SK-N-SH treated with all-trans-retinoic acid at 6 μM for 48 hours (cell line): ENCODE measurements at regions not wholly inside any gene's neighbourhood (a gene's known extent, or its start where the extent isn't known, plus 50 kb on each side); places are given as distances from the start of the nearest gene placed in this dataset.

Experiments
- ARNTL ChIP-seq: fragments of 450-650 bp; formaldehyde crosslinking; IDR thresholded peaks from 2 replicates; pipeline ENCODE4 v1.5.0; 2020; ENCODE audit warnings: low read depth, mild to moderate bottlenecking, moderate library complexity, borderline replicate concordance
- CSDC2 ChIP-seq: fragments of 250-450 bp; sonication (Bioruptor Pico); IDR thresholded peaks from 2 replicates; pipeline ENCODE4 v1.5.0; 2020; ENCODE audit warnings: mild to moderate bottlenecking, moderate library complexity
- ESRRG ChIP-seq: fragments of 250-450 bp; sonication (Bioruptor Pico); IDR thresholded peaks from 2 replicates; pipeline ENCODE4 v1.6.1; 2021; ENCODE audit warnings: mild to moderate bottlenecking
- RARB ChIP-seq: fragments of 250-450 bp; sonication (Bioruptor Pico); IDR thresholded peaks from 2 replicates; pipeline ENCODE4 v1.8.0; 2021; ENCODE audit warnings: mild to moderate bottlenecking, moderate library complexity
- TCF4 ChIP-seq: fragments of 250-450 bp; sonication (Bioruptor Pico); IDR thresholded peaks from 2 replicates; pipeline ENCODE4 v1.8.0; 2021; ENCODE audit warnings: mild to moderate bottlenecking, moderate library complexity, borderline replicate concordance
- ZFP30 ChIP-seq: fragments of 450-650 bp; formaldehyde crosslinking; IDR thresholded peaks from 2 replicates; pipeline ENCODE4 v1.5.0; 2022; ENCODE audit warnings: mild to moderate bottlenecking, moderate library complexity
- ZNF70 ChIP-seq: fragments of 450-650 bp; formaldehyde crosslinking; IDR thresholded peaks from 2 replicates; pipeline ENCODE4 v1.5.0; 2020; ENCODE audit warnings: mild to moderate bottlenecking, moderate library complexity
- ZNF8 ChIP-seq: fragments of 450-650 bp; formaldehyde crosslinking; IDR thresholded peaks from 2 replicates; pipeline ENCODE4 v1.5.0; 2020; ENCODE audit warnings: mild to moderate bottlenecking, moderate library complexity
- TF ChIP-seq, protein P1 (sequence below): fragments of 250-450 bp; sonication (Bioruptor Pico); IDR thresholded peaks from 2 replicates; pipeline ENCODE4 v1.5.0; 2020; ENCODE audit warnings: mild to moderate bottlenecking, moderate library complexity
- TF ChIP-seq, protein P2 (sequence below): fragments of 250-450 bp; sonication (Bioruptor Pico); IDR thresholded peaks from 2 replicates; pipeline ENCODE4 v1.5.1; 2021; ENCODE audit warnings: mild to moderate bottlenecking, moderate library complexity

DNA sequence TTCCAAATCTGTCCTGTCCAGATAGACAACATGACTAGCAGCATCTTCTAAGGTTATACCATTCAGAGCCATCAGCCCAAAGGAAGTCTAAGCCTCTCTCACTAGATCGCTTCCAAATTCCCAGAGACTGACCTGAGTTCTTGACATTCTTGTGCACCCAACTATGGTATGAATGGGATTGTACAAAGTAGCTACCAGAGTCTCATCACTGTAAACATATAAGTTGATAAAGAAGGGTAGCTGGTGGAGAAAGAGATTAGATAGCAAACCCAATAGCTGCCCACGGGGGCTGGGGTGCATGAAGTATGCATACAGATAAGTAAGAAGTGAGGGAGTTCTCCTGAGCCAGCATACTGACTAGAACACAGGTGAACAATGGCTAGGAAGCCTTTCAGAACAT is 180.0 kb downstream of the PLPP3 start:
- TF ChIP-seq, protein P1, sequence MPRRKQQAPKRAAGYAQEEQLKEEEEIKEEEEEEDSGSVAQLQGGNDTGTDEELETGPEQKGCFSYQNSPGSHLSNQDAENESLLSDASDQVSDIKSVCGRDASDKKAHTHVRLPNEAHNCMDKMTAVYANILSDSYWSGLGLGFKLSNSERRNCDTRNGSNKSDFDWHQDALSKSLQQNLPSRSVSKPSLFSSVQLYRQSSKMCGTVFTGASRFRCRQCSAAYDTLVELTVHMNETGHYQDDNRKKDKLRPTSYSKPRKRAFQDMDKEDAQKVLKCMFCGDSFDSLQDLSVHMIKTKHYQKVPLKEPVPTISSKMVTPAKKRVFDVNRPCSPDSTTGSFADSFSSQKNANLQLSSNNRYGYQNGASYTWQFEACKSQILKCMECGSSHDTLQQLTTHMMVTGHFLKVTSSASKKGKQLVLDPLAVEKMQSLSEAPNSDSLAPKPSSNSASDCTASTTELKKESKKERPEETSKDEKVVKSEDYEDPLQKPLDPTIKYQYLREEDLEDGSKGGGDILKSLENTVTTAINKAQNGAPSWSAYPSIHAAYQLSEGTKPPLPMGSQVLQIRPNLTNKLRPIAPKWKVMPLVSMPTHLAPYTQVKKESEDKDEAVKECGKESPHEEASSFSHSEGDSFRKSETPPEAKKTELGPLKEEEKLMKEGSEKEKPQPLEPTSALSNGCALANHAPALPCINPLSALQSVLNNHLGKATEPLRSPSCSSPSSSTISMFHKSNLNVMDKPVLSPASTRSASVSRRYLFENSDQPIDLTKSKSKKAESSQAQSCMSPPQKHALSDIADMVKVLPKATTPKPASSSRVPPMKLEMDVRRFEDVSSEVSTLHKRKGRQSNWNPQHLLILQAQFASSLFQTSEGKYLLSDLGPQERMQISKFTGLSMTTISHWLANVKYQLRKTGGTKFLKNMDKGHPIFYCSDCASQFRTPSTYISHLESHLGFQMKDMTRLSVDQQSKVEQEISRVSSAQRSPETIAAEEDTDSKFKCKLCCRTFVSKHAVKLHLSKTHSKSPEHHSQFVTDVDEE (CRISPR knock-in tag) = no peak
- TF ChIP-seq RARB (CRISPR knock-in tag) = no peak
- TF ChIP-seq ARNTL (CRISPR knock-in tag) = no peak
- TF ChIP-seq ZFP30 (CRISPR knock-in tag) = no peak
- no peak for TF ChIP-seq ZNF8 (CRISPR knock-in tag)
- TF ChIP-seq CSDC2 = no peak
- TF ChIP-seq, protein P2, sequence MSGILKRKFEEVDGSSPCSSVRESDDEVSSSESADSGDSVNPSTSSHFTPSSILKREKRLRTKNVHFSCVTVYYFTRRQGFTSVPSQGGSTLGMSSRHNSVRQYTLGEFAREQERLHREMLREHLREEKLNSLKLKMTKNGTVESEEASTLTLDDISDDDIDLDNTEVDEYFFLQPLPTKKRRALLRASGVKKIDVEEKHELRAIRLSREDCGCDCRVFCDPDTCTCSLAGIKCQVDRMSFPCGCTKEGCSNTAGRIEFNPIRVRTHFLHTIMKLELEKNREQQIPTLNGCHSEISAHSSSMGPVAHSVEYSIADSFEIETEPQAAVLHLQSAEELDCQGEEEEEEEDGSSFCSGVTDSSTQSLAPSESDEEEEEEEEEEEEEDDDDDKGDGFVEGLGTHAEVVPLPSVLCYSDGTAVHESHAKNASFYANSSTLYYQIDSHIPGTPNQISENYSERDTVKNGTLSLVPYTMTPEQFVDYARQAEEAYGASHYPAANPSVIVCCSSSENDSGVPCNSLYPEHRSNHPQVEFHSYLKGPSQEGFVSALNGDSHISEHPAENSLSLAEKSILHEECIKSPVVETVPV (CRISPR knock-in tag) = no peak
- TF ChIP-seq TCF4 = no peak
- TF ChIP-seq ESRRG (CRISPR knock-in tag) = no peak
- TF ChIP-seq ZNF70 (CRISPR knock-in tag) = no peak
